ENCODE measurements at regions not wholly inside any gene's neighbourhood (a gene's known extent, or its start where the extent isn't known, plus 50 kb on each side); places are given as distances from the start of the nearest gene placed in this dataset.

DNA sequence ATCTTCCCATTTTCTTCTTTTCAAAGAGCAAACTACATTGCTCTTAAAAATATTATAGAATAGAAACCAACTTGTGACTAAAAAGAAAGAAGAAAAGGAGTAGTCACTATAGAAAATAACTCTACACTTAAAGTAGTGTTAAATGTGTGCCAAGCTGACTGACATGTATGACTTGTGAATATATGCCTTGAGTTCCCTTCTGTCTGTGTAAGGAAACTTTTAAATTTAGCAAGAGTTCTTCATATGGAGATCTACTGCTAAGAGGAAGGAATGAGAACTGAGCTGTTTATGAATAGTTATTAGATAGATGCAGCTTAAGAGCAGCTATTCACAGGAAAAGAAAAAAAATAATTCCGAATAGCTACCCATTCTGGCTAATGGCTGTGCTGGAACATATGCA is 1221.7 kb upstream of the ZEB2 start (continued):
- TF ChIP-seq ZNF140 (tag by site-specific recombination; IDR thresholded peaks at IDR 0.05) (no peak), ZNF747 (tag by site-specific recombination; IDR thresholded peaks at IDR 0.05) (no peak)

DNA sequence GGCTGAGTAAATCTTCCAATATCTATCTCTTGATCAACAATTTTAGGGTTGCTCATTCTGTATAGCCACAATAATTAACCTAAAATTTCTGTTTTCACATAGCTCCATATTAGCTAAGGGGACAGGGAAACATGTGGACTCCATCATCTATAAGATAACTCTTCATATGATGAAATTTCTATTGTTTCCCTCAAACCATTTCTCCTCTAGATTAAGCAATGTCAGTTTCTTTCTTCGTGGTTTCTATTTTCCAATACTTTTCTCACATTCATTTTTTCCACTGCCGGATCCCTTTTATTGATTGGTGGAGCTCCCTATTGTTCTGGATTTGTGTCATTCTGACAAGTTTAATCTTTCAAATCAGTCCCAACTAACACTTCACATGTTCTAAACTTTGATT is 1221.3 kb upstream of the ZEB2 start:
- TF ChIP-seq, protein P1, sequence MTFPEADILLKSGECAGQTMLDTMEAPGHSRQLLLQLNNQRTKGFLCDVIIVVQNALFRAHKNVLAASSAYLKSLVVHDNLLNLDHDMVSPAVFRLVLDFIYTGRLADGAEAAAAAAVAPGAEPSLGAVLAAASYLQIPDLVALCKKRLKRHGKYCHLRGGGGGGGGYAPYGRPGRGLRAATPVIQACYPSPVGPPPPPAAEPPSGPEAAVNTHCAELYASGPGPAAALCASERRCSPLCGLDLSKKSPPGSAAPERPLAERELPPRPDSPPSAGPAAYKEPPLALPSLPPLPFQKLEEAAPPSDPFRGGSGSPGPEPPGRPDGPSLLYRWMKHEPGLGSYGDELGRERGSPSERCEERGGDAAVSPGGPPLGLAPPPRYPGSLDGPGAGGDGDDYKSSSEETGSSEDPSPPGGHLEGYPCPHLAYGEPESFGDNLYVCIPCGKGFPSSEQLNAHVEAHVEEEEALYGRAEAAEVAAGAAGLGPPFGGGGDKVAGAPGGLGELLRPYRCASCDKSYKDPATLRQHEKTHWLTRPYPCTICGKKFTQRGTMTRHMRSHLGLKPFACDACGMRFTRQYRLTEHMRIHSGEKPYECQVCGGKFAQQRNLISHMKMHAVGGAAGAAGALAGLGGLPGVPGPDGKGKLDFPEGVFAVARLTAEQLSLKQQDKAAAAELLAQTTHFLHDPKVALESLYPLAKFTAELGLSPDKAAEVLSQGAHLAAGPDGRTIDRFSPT (tag by site-specific recombination; IDR thresholded peaks at IDR 0.05): no peak
- no peak for TF ChIP-seq ZNF785 (tag by site-specific recombination; IDR thresholded peaks at IDR 0.05)
- TF ChIP-seq ZNF629 (tag by site-specific recombination; IDR thresholded peaks at IDR 0.05): no peak
- TF ChIP-seq, protein P2, sequence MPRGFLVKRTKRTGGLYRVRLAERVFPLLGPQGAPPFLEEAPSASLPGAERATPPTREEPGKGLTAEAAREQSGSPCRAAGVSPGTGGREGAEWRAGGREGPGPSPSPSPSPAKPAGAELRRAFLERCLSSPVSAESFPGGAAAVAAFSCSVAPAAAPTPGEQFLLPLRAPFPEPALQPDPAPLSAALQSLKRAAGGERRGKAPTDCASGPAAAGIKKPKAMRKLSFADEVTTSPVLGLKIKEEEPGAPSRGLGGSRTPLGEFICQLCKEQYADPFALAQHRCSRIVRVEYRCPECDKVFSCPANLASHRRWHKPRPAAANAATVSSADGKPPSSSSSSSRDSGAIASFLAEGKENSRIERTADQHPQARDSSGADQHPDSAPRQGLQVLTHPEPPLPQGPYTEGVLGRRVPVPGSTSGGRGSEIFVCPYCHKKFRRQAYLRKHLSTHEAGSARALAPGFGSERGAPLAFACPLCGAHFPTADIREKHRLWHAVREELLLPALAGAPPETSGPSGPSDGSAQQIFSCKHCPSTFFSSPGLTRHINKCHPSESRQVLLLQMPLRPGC (tag by site-specific recombination; IDR thresholded peaks at IDR 0.05): no peak
- no peak for TF ChIP-seq ZBTB20 (tag by site-specific recombination; IDR thresholded peaks at IDR 0.05)
- TF ChIP-seq HOXD13 (CRISPR knock-in tag; IDR thresholded peaks at IDR 0.05; ENCODE audit: borderline replicate concordance): no peak
- TF ChIP-seq, protein P3, sequence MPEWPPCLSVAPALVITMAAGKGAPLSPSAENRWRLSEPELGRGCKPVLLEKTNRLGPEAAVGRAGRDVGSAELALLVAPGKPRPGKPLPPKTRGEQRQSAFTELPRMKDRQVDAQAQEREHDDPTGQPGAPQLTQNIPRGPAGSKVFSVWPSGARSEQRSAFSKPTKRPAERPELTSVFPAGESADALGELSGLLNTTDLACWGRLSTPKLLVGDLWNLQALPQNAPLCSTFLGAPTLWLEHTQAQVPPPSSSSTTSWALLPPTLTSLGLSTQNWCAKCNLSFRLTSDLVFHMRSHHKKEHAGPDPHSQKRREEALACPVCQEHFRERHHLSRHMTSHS (tag by site-specific recombination; IDR thresholded peaks at IDR 0.05): no peak
- no peak for TF ChIP-seq ZNF266 (tag by site-specific recombination; IDR thresholded peaks at IDR 0.05; ENCODE audit: low read depth)
- no peak for TF ChIP-seq ZNF341 (tag by site-specific recombination; IDR thresholded peaks at IDR 0.05; ENCODE audit: low read depth)
- no peaks in the 10 kb centered on the region for H3K36me3 ChIP-seq (ENCODE audit: control insufficient read depth in 2 of 2, insufficient read depth in 1 of 2, low read length in 2 of 2)
- no peak overlapping the region for H3K4me3 ChIP-seq (ENCODE audit: low read depth, low read length)
- ChIA-PET CTCF (no interaction called here), POLR2A (no interaction called here)
- H3K4me1 ChIP-seq (ENCODE audit: control insufficient read depth, insufficient read depth, low read length): no peaks in the 10 kb centered on the region
- H3K9me3 ChIP-seq (ENCODE audit: control insufficient read depth, insufficient read depth, low read depth, low read length): no peaks in the 10 kb centered on the region
- H3K27ac ChIP-seq (ENCODE audit: extremely low read depth, low read depth, low read length): no peak overlapping the region

DNA sequence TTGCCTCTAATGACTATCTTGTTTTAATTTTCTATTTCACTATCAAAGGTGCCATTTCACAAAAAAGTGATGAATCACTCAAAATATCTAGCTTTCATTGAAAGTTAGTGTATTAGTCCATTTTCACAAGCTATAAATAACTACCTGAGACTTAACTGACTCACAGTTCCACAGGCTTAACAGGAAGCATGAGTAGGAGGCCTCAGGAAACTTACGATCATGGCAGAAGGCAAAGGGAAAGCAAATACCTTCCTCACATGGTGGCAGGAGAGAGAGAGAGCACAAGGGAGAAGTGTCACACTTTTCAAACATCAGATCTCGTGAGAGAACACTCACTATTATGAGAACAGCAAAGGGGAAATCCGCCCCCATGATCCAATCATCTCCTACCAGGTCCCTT is 1220.4 kb upstream of the ZEB2 start:
- H3K4me3 ChIP-seq (ENCODE audit: low read depth, low read length): no peak overlapping the region

More for the DNA sequence above, 1220.4 kb upstream of the ZEB2 start:
- ChIA-PET CTCF (no interaction called here), POLR2A (no interaction called here)
- H3K27ac ChIP-seq (ENCODE audit: extremely low read depth, low read depth, low read length): no peak overlapping the region
- no peaks in the 10 kb centered on the region for H3K4me1 ChIP-seq (ENCODE audit: control insufficient read depth, insufficient read depth, low read length)
- no peak for TF ChIP-seq ZBTB21 (tag by site-specific recombination; IDR thresholded peaks at IDR 0.05)
- TF ChIP-seq ZNF155 (tag by site-specific recombination; IDR thresholded peaks at IDR 0.05): no peak
- TF ChIP-seq GLIS1 (tag by site-specific recombination; IDR thresholded peaks at IDR 0.05): no peak
- TF ChIP-seq, protein P4, sequence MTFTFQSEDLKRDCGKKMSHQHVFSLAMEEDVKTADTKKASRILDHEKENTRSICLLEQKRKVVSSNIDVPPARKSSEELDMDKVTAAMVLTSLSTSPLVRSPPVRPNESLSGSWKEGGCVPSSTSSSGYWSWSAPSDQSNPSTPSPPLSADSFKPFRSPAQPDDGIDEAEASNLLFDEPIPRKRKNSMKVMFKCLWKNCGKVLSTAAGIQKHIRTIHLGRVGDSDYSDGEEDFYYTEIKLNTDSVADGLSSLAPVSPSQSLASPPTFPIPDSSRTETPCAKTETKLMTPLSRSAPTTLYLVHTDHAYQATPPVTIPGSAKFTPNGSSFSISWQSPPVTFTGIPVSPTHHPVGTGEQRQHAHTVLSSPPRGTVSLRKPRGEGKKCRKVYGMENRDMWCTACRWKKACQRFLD (tag by site-specific recombination; IDR thresholded peaks at IDR 0.05): no peak
- TF ChIP-seq, protein P5, sequence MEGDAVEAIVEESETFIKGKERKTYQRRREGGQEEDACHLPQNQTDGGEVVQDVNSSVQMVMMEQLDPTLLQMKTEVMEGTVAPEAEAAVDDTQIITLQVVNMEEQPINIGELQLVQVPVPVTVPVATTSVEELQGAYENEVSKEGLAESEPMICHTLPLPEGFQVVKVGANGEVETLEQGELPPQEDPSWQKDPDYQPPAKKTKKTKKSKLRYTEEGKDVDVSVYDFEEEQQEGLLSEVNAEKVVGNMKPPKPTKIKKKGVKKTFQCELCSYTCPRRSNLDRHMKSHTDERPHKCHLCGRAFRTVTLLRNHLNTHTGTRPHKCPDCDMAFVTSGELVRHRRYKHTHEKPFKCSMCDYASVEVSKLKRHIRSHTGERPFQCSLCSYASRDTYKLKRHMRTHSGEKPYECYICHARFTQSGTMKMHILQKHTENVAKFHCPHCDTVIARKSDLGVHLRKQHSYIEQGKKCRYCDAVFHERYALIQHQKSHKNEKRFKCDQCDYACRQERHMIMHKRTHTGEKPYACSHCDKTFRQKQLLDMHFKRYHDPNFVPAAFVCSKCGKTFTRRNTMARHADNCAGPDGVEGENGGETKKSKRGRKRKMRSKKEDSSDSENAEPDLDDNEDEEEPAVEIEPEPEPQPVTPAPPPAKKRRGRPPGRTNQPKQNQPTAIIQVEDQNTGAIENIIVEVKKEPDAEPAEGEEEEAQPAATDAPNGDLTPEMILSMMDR (tag by site-specific recombination; IDR thresholded peaks at IDR 0.05): no peak
- no peak for TF ChIP-seq ZNF670 (tag by site-specific recombination; IDR thresholded peaks at IDR 0.05; ENCODE audit: low read depth)
- TF ChIP-seq ZNF324 (tag by site-specific recombination; IDR thresholded peaks at IDR 0.05): no peak
- TF ChIP-seq ZNF239 (tag by site-specific recombination; IDR thresholded peaks at IDR 0.05): no peak
- no peak for TF ChIP-seq ZNF214 (tag by site-specific recombination; IDR thresholded peaks at IDR 0.05; ENCODE audit: borderline replicate concordance)
- TF ChIP-seq ZNF596 (tag by site-specific recombination; IDR thresholded peaks at IDR 0.05): no peak
- no peak for TF ChIP-seq ZNF274 (IDR thresholded peaks at IDR 0.05; ENCODE audit: low read length)
- TF ChIP-seq ZNF274 (tag by site-specific recombination; IDR thresholded peaks at IDR 0.05; ENCODE audit: borderline replicate concordance): no peak
- TF ChIP-seq, protein P6, sequence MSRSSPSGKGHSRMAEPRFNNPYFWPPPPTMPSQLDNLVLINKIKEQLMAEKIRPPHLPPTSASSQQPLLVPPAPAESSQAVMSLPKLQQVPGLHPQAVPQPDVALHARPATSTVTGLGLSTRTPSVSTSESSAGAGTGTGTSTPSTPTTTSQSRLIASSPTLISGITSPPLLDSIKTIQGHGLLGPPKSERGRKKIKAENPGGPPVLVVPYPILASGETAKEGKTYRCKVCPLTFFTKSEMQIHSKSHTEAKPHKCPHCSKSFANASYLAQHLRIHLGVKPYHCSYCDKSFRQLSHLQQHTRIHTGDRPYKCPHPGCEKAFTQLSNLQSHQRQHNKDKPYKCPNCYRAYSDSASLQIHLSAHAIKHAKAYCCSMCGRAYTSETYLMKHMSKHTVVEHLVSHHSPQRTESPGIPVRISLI (tag by site-specific recombination; IDR thresholded peaks at IDR 0.05): no peak
- TF ChIP-seq ZNF423 (tag by site-specific recombination; IDR thresholded peaks at IDR 0.05): no peak
- no peak for TF ChIP-seq ZNF416 (tag by site-specific recombination; IDR thresholded peaks at IDR 0.05)
- H3K36me3 ChIP-seq (ENCODE audit: control insufficient read depth in 2 of 2, insufficient read depth in 1 of 2, low read length in 2 of 2): no peaks in the 10 kb centered on the region
- no peaks in the 10 kb centered on the region for H3K9me3 ChIP-seq (ENCODE audit: control insufficient read depth, insufficient read depth, low read depth, low read length)

All from HEK293 (cell line).